22Rv1 (cell line): ENCODE measurements at regions not wholly inside any gene's neighbourhood (a gene's known extent, or its start where the extent isn't known, plus 50 kb on each side); places are given as distances from the start of the nearest gene placed in this dataset.
"Not testable (repeated sequence)": the region's sequence is repeated elsewhere in the genome, so short reads cannot be mapped to it uniquely, and the experiment has no call there.

Source experiments
- CTCF ChIP-seq: fragments of 450-650 bp; IDR thresholded peaks from 2 replicates; pipeline ENCODE4 v1.5.1; 2017; ENCODE audit warnings: mild to moderate bottlenecking
- ZFX ChIP-seq: fragments of 450-650 bp; IDR thresholded peaks from 2 replicates; pipeline ENCODE4 v1.6.1; 2017; ENCODE audit warnings: antibody characterized with exemption, borderline replicate concordance

DNA sequence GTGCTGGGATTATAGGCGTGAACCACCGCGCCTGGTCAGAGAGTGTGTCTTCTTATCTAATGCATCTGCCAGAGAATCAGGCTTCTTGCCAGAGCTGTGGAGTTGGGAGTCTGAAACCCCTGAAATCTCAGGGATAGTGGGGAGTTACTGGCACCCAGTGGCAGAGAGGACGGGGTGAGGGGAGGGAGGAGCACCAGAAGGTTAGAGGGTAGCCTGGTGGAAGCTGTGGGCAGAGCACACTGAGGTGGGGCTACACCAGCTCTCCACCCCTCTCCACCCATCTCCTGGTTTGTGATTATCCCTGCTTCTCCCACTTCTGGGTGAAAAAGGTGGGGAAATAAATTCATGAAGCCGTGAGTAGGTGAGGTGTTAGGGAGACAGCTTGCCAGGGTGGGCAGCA is 63.9 kb upstream of the FAM153A start:
- TF ChIP-seq CTCF, ZFX: not testable (repeated sequence)
